ENCODE measurements at regions not wholly inside any gene's neighbourhood (a gene's known extent, or its start where the extent isn't known, plus 50 kb on each side); places are given as distances from the start of the nearest gene placed in this dataset.

- DNase-seq = no peak
Observed at GRCh38 chr4:1540601-1541375, 134.5 kb upstream of the NKX1-1 start.

- DNase-seq = no peak
Observed at GRCh38 chr4:1539859-1540600, 133.8 kb upstream of the NKX1-1 start.

GRCh38 chr4:1538941-1539772, 132.9 kb upstream of the NKX1-1 start:
- DNase-seq = no peak

- DNase-seq = no peak
Observed at GRCh38 chr4:1538096-1538410, 131.8 kb upstream of the NKX1-1 start.

- no peak for DNase-seq
Observed at GRCh38 chr4:1537410-1538095, 131.3 kb upstream of the NKX1-1 start.

- no peak for DNase-seq
Observed at GRCh38 chr4:1536579-1537409, 130.6 kb upstream of the NKX1-1 start.

GRCh38 chr4:1535926-1536578, 129.8 kb upstream of the NKX1-1 start:
- DNase-seq = no peak

- no peak for DNase-seq
Observed at GRCh38 chr4:1534876-1535526, 128.8 kb upstream of the NKX1-1 start.

- DNase-seq = no peak
Observed at GRCh38 chr4:1534095-1534872, 128.0 kb upstream of the NKX1-1 start.

- DNase-seq = no peak
Observed at GRCh38 chr4:1533501-1534064, 127.3 kb upstream of the NKX1-1 start.

- no peak for DNase-seq
Observed at GRCh38 chr4:1532549-1533395, 126.5 kb upstream of the NKX1-1 start.

- DNase-seq = no peak
Observed at GRCh38 chr4:1531683-1532548, 125.7 kb upstream of the NKX1-1 start.

- no peak for DNase-seq
Observed at GRCh38 chr4:1530356-1530755, 124.1 kb upstream of the NKX1-1 start.

GRCh38 chr4:1524761-1525160, 118.5 kb upstream of the NKX1-1 start:
- no peak for DNase-seq

GRCh38 chr4:1523907-1524636, 117.8 kb upstream of the NKX1-1 start:
- no peak for DNase-seq

GRCh38 chr4:1523506-1523905, 117.3 kb upstream of the NKX1-1 start:
- no peak for DNase-seq

- no peak for DNase-seq
Observed at GRCh38 chr4:1523033-1523432, 116.8 kb upstream of the NKX1-1 start.

Measured in NCI-H1694 (cell line).